ENCODE measurements at regions not wholly inside any gene's neighbourhood (a gene's known extent, or its start where the extent isn't known, plus 50 kb on each side); places are given as distances from the start of the nearest gene placed in this dataset.

DNA sequence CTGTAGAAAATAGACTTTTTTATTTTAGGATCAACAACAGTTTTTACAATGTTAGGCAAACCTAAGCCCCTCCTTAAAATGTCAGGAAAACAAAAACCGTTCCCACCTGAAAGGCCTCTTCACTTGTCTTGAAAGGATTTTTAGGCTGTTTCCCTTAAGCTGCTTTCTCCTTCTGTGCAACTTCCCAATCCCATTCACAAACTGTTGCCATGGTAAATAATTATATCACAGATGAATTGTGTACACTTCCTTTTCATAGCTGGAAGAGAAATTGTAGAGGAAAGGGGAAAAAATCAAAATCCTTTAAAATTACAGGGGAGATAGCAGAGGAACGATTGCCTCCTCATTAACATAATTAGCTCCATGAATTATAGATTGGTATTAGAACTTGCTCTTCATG lies 1488.0 kb upstream of the CELF4 start:
- H3K27ac ChIP-seq (ENCODE audit: insufficient read depth, low read depth, low read length): no peak overlapping the region
- peaks cover 11 to 12% of the 10 kb centered on the region in 2 experiments for H3K27me3 ChIP-seq (ENCODE audit: control insufficient read depth in 2 of 2, insufficient read depth in 2 of 2, low read length in 2 of 2)
- intact Hi-C loops (cut with micrococcal nuclease): loop anchor here (10.0 kb wide), 3 partner anchors 411 to 791 kb away; no protein-coding TSS in a partner anchor
- dilution Hi-C loops (cut with MboI; ENCODE audit: extremely low pct_ligation_motif_present, low sequenced_read_pairs): no loop called here
- H4K20me1 ChIP-seq (replicated peaks; ENCODE audit: control insufficient read depth, extremely low read depth, insufficient read depth, low read length): no peaks in the 10 kb centered on the region
- ChIA-PET POLR2A (no interaction called here), CTCF (no interaction called here)
- no peaks in the 10 kb centered on the region for H3K9me1 ChIP-seq (replicated peaks; ENCODE audit: control insufficient read depth, extremely low read depth, insufficient read depth, low read length)
- TF ChIP-seq FOS (IDR thresholded peaks at IDR 0.05; ENCODE audit: borderline replicate concordance, insufficient read depth, low read length): no peak
- TF ChIP-seq POLR2A (IDR thresholded peaks at IDR 0.05; ENCODE audit: low read depth, low read length): no peak
- H3K4me1 ChIP-seq (ENCODE audit: control insufficient read depth, extremely low read depth, insufficient read depth, low read length): peaks cover 13% of the 10 kb centered on the region
- H3K4me3 ChIP-seq (replicated peaks in 1 of 3; ENCODE audit: insufficient read depth in 1 of 3, low read depth in 1 of 3, low read length in 3 of 3): no peak overlapping the region
- H3K4me2 ChIP-seq (ENCODE audit: insufficient read depth, low read length): no peak overlapping the region
- H3K9ac ChIP-seq (replicated peaks; ENCODE audit: extremely low read depth, insufficient read depth, low read length): no peak overlapping the region
- no TSS peak for BruUV-seq (replicated peaks)
- DNase-seq (ENCODE audit: low read depth, low spot score) (no peak), FAIRE-seq (no peak)
- H2AFZ ChIP-seq (ENCODE audit: low read depth, low read length): no peak overlapping the region
- no peaks in the 10 kb centered on the region for H3K36me3 ChIP-seq (ENCODE audit: control insufficient read depth in 2 of 2, extremely low read depth in 1 of 2, insufficient read depth in 2 of 2, low read length in 2 of 2)
- no peaks in the 10 kb centered on the region for H3K79me2 ChIP-seq (ENCODE audit: control insufficient read depth, insufficient read depth, low read length)
- no peaks in the 10 kb centered on the region for H3K9me3 ChIP-seq (replicated peaks; ENCODE audit: control insufficient read depth, insufficient read depth, low read length)

DNA sequence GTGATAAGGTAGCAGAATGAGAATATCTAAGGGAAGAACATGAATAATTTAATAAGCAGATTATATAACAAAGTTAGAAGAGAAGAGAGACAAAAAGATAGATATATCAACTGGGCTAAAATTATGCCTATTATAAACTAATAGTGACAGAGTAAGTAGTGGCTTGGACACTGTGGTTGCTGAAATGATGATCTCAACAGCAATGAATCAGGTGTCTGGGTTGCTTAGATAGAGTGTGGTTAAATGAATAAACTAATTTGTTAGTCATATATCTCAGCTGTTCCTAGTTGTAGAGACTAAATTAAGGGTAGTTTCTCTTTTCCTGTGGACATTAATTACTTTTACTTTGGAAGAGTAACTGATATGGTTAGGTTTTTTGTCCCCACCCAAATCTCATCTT lies 1485.4 kb upstream of the CELF4 start:
- Histone ChIP-seq H3K27ac (ENCODE audit: insufficient read depth, low read depth, low read length) (no peak overlapping the region), H2AFZ (ENCODE audit: low read depth, low read length) (no peak overlapping the region), H3K4me1 (ENCODE audit: control insufficient read depth, extremely low read depth, insufficient read depth, low read length) (no peaks in the 10 kb centered on the region), H3K4me2 (ENCODE audit: insufficient read depth, low read length) (no peak overlapping the region), H3K27me3 (ENCODE audit: control insufficient read depth in 2 of 2, insufficient read depth in 2 of 2, low read length in 2 of 2) (peaks cover 11 to 12% of the 10 kb centered on the region in 2 experiments), H3K79me2 (ENCODE audit: control insufficient read depth, insufficient read depth, low read length) (no peaks in the 10 kb centered on the region), H3K9me1 (replicated peaks; ENCODE audit: control insufficient read depth, extremely low read depth, insufficient read depth, low read length) (no peaks in the 10 kb centered on the region), H3K9ac (replicated peaks; ENCODE audit: extremely low read depth, insufficient read depth, low read length) (no peak overlapping the region), H4K20me1 (replicated peaks; ENCODE audit: control insufficient read depth, extremely low read depth, insufficient read depth, low read length) (no peaks in the 10 kb centered on the region), H3K9me3 (replicated peaks; ENCODE audit: control insufficient read depth, insufficient read depth, low read length) (no peaks in the 10 kb centered on the region), H3K4me3 (replicated peaks in 1 of 3; ENCODE audit: insufficient read depth in 1 of 3, low read depth in 1 of 3, low read length in 3 of 3) (no peak overlapping the region), H3K36me3 (ENCODE audit: control insufficient read depth in 2 of 2, extremely low read depth in 1 of 2, insufficient read depth in 2 of 2, low read length in 2 of 2) (no peaks in the 10 kb centered on the region)
- DNase-seq (ENCODE audit: low read depth, low spot score) (no peak), FAIRE-seq (no peak)
- TF ChIP-seq POLR2AphosphoS5 (IDR thresholded peaks at IDR 0.05; ENCODE audit: insufficient read depth, low read depth, low read length) (no peak), GATA2 (IDR thresholded peaks at IDR 0.05; ENCODE audit: insufficient read depth, insufficient read length, low read depth, low read length) (no peak), JUN (IDR thresholded peaks at IDR 0.05; ENCODE audit: borderline replicate concordance, insufficient read depth, insufficient read length, low read depth) (no peak)
- BruUV-seq (replicated peaks): no TSS peak
- dilution Hi-C loops (cut with MboI; ENCODE audit: extremely low pct_ligation_motif_present, low sequenced_read_pairs) (no loop called here), intact Hi-C loops (cut with micrococcal nuclease) (loop anchor here (10.0 kb wide), 3 partner anchors 414 to 794 kb away; no protein-coding TSS in a partner anchor)
- CTCF ChIA-PET: no interaction called here
- POLR2A ChIA-PET: no interaction called here

All from endothelial cell of umbilical vein (primary cell).